Spleen (tissue), 11 donors: ENCODE measurements at regions not wholly inside any gene's neighbourhood (a gene's known extent, or its start where the extent isn't known, plus 50 kb on each side); places are given as distances from the start of the nearest gene placed in this dataset.

Experiments used
- DNase-seq: peaks from one replicate; pipeline ENCODE4 v3.0.0-alpha.2; 2020
- H3K27ac ChIP-seq, 8 donors: fragments of 200-600 bp; sonication (generic) in 7 of 8; 1 replicate in 4 of 8; 2 replicates in 4 of 8; pipeline versions ENCODE4 v1.5.0 to v1.8.0; 2016 to 2021; ENCODE audit warnings: inconsistent platforms in 4 of 8, mild to moderate bottlenecking in 4 of 8, moderate library complexity in 1 of 8
- H3K27me3 ChIP-seq, 7 donors: fragments of 200-600 bp; sonication (generic) in 6 of 7; replicated peaks in 1 of 7; 1 replicate in 4 of 7; 2 replicates in 3 of 7; pipeline versions ENCODE4 v1.5.0 to v1.8.0; 2016 to 2021; ENCODE audit warnings: inconsistent platforms in 3 of 7, mild to moderate bottlenecking in 1 of 7
- H3K36me3 ChIP-seq, 6 donors: fragments of 200-600 bp; sonication (generic) in 5 of 6; 1 replicate in 4 of 6; 2 replicates in 2 of 6; pipeline versions ENCODE4 v1.5.0 to v1.8.0; 2016 to 2021; ENCODE audit warnings: inconsistent platforms in 2 of 6
- H3K4me1 ChIP-seq, 6 donors: fragments of 200-600 bp; sonication (generic) in 5 of 6; 1 replicate in 3 of 6; 2 replicates in 3 of 6; pipeline versions ENCODE4 v1.5.0 to v1.8.0; 2016 to 2021; ENCODE audit warnings: inconsistent platforms in 3 of 6
- H3K4me3 ChIP-seq, 8 donors: fragments of 200-600 bp; sonication (generic) in 7 of 8; 1 replicate in 4 of 8; 2 replicates in 4 of 8; pipeline versions ENCODE4 v1.5.0 to v1.8.0; 2016 to 2021; ENCODE audit warnings: inconsistent platforms in 4 of 8, mild to moderate bottlenecking in 4 of 8, moderate library complexity in 2 of 8
- H3K9me3 ChIP-seq, 8 donors: fragments of 200-600 bp; sonication (generic) in 7 of 8; 1 replicate in 4 of 8; 2 replicates in 4 of 8; pipeline versions ENCODE4 v1.5.0 to v1.8.0; 2016 to 2021; ENCODE audit warnings: inconsistent platforms in 4 of 8
- CTCF ChIP-seq, 11 experiments: fragments of 200-600 bp in 7 of 11; fragments of 450-650 bp in 4 of 11; sonication (generic) in 4 of 11; IDR thresholded peaks in 8 of 11; conservative IDR thresholded peaks in 3 of 11; 1 replicate in 7 of 11; 2 replicates in 4 of 11; pipeline versions ENCODE4 v1.4.0 to v1.8.0; 2016 to 2021; ENCODE audit warnings: antibody characterized with exemption in 11 of 11, inconsistent platforms in 4 of 11, mild to moderate bottlenecking in 1 of 11
- POLR2A ChIP-seq, 3 donors: fragments of 450-650 bp; IDR thresholded peaks; one replicate each; pipeline ENCODE4 v1.5.1; 2017; ENCODE audit warnings: antibody characterized with exemption in 3 of 3, mild to moderate bottlenecking in 1 of 3
- POLR2AphosphoS5 ChIP-seq, 3 donors: sonication (generic); formaldehyde crosslinking; IDR thresholded peaks; one replicate each; pipeline ENCODE4 v1.5.1; 2017; ENCODE audit warnings: antibody characterized with exemption in 3 of 3
- WGBS, 5 donors: extraction: QIAGEN DNeasy Blood & Tissue Kit in 3 of 5; methylation state at CpG; one replicate each; pipeline versions ENCODE4 v1.1.5 to v1.1.7; 2013 to 2018; 5-methylcytosine and 5-hydroxymethylcytosine counted together
- intact Hi-C: fragments of 100-400 bp; cut with DNase I; formaldehyde crosslinking; loops from one replicate; pipeline ENCODE4 v1.15.0; 2023; ENCODE audit warnings: low total_unique reads
- donor health status: healthy with polysubstance abuse.
- donor health status: DM: no; HTN: no; CAD: no; lungs with moderate emphysema.
- donor health status: DM: no; HTN: no; CAD: no.
- donor health status: Bipolar disorder and iron deficiency.
- donor health status: healthy.
- donor health status: DM: no; HTN: no; CAD: no.
- donor health status: DM: yes; HTN: yes; CAD: no.

DNA sequence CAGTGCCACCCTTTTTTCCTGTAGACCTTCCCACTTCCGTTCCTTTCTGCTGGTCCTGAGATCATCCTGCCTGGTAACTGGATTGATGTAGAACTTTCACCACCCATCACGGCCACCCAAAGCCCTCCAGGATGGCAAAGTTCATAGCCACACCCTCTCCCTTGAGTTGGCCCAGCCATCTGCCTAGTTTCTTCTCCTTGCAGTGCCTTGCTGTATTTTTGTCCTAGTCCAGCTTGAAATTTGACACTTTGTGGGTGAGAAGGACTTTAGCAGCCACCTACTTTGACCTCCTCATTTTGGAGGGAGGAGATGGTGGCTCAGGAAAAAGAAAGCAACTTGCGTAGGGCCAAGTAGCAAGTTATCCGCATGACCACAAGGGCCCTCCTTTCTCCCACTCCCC lies 140.7 kb downstream of the BUB3 start:
- peaks cover 0 to 7% (median 0%) of the 10 kb centered on the region in 8 donors for H3K9me3 ChIP-seq
- H3K4me1 ChIP-seq, result no peaks in the 10 kb centered on the region
- H3K4me3 ChIP-seq, result no peak overlapping the region
- DNase-seq, result no peak
- TF ChIP-seq POLR2A (IDR thresholded peaks at IDR 0.05), result no peak
- no peak for TF ChIP-seq CTCF (IDR thresholded peaks at IDR 0.05 in 8 of 11, conservative IDR thresholded peaks at IDR 0.05 in 3 of 11)
- TF ChIP-seq POLR2AphosphoS5 (IDR thresholded peaks at IDR 0.05), result no peak
- H3K27ac ChIP-seq, result no peak overlapping the region
- 85 to 92% (median 88%) methylated on average over 4 of the region's 4 CpGs for WGBS, 5 donors
- no peaks in the 10 kb centered on the region for H3K36me3 ChIP-seq
- intact Hi-C loops, result no loop called here
- H3K27me3 ChIP-seq, result no peaks in the 10 kb centered on the region

DNA sequence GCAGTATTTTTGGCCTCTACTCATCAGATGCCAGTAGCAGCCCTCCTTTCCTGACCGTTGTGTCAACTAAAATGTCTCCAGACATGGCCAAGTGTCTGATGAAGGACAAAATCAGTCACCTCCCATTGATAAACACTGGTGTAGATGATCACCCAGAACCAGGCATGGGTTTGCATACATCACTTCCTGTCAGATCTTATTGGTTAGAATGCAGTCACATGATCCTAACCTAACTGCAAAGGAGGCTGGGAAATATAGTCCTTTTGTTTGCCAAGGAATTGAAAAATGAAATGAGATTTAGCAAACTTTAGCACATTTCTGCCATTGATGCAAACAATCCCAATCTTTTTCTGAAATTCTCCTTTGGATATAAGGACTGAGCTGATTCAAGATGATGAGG lies 141.4 kb downstream of the BUB3 start:
- WGBS, 5 donors, result 74 to 91% (median 82%) methylated on average over 1 of the region's 1 CpG
- no peak for DNase-seq
- TF ChIP-seq POLR2A (IDR thresholded peaks at IDR 0.05), result no peak
- no peak for TF ChIP-seq POLR2AphosphoS5 (IDR thresholded peaks at IDR 0.05)
- no peak for TF ChIP-seq CTCF (IDR thresholded peaks at IDR 0.05 in 8 of 11, conservative IDR thresholded peaks at IDR 0.05 in 3 of 11)
- intact Hi-C loops, result no loop called here
- H3K27me3 ChIP-seq, result no peaks in the 10 kb centered on the region
- H3K4me3 ChIP-seq, result no peak overlapping the region
- no peaks in the 10 kb centered on the region for H3K9me3 ChIP-seq
- no peak overlapping the region for H3K27ac ChIP-seq
- H3K36me3 ChIP-seq, result no peaks in the 10 kb centered on the region
- H3K4me1 ChIP-seq, result no peaks in the 10 kb centered on the region

GRCh38 chr10:123297175-123297574 lies 143.0 kb downstream of the BUB3 start:
- no peaks in the 10 kb centered on the region for H3K9me3 ChIP-seq
- no peaks in the 10 kb centered on the region for H3K4me1 ChIP-seq
- DNase-seq, result no peak
- no peak for TF ChIP-seq POLR2AphosphoS5 (IDR thresholded peaks at IDR 0.05)
- no peak for TF ChIP-seq CTCF (IDR thresholded peaks at IDR 0.05 in 8 of 11, conservative IDR thresholded peaks at IDR 0.05 in 3 of 11)
- TF ChIP-seq POLR2A (IDR thresholded peaks at IDR 0.05), result no peak
- H3K27me3 ChIP-seq, result no peaks in the 10 kb centered on the region
- 79 to 87% (median 82%) methylated on average over 3 of the region's 3 CpGs for WGBS, 5 donors
- intact Hi-C loops, result no loop called here
- no peak overlapping the region for H3K27ac ChIP-seq
- H3K4me3 ChIP-seq, result no peak overlapping the region
- H3K36me3 ChIP-seq, result no peaks in the 10 kb centered on the region

DNA sequence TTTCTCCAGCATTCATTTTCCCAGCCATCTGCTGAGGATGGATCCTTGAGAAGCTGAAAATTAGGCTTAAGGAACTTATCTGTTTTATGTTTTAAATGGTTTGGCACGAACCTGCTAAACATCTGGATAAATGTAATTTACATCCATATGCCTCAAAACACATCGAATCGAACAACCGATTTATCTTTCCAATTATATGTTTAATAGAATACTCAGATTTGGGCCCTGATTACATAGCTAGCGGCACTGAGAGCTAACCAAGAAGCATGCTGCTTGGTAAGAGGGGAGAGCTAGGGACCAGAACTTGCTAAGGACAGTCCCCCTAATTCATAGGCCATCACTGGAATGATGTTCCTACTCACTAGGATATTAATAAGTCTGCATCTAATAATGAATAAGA lies 144.4 kb downstream of the BUB3 start:
- WGBS, 5 donors, result 91 to 96% (median 91%) methylated on average over 5 of the region's 5 CpGs
- intact Hi-C loops, result no loop called here
- no peak for TF ChIP-seq CTCF (IDR thresholded peaks at IDR 0.05 in 8 of 11, conservative IDR thresholded peaks at IDR 0.05 in 3 of 11)
- no peak for TF ChIP-seq POLR2AphosphoS5 (IDR thresholded peaks at IDR 0.05)
- TF ChIP-seq POLR2A (IDR thresholded peaks at IDR 0.05), result no peak

More for the DNA sequence above, 144.4 kb downstream of the BUB3 start:
- Histone ChIP-seq H3K27ac (no peak overlapping the region), H3K9me3 (no peaks in the 10 kb centered on the region), H3K36me3 (no peaks in the 10 kb centered on the region), H3K4me1 (no peaks in the 10 kb centered on the region), H3K27me3 (no peaks in the 10 kb centered on the region), H3K4me3 (no peak overlapping the region)
- DNase-seq, result no peak
